ENCODE measurements at regions not wholly inside any gene's neighbourhood (a gene's known extent, or its start where the extent isn't known, plus 50 kb on each side); places are given as distances from the start of the nearest gene placed in this dataset.

DNA sequence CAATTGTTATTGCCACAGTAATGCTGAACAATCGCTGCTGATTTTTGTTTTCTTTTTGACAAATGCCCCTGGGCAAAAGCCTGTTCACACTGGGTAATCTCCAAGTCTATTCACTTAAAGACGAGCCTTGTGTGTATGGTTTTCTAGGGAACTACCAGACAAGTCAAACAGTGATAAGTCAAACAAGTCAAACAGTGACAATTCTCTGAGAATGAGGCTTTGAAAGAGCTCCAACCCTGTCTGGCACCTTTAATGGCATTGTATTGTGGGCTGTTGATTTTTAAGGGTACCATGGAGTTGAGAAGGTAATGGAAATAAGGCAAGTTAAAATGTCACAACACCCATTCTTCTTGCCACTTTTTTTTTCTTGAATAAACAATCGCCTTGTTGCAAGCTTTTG is 59.4 kb upstream of the TMC3 start:
- no peak for DNase-seq (ENCODE audit: low read depth)

DNA sequence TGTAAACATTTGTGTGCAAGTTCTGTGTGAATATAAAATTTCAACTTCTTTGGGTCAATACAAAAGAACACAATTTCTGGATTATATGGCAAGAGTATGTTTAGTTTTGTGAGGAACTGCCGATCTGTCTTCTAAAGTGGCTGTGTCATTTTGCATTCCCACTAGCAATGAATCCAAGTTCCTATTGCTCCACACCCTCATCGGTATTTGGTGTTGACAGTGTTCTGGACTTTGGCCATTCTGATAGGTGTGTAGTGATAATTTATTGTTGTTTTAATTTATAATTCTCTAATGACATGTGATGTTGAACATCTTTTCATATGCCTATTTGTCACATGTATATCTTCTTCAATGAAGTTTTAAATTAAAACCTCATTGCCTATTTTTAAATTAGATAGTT is 58.2 kb upstream of the TMC3 start:
- DNase-seq (ENCODE audit: low read depth): no peak

DNA sequence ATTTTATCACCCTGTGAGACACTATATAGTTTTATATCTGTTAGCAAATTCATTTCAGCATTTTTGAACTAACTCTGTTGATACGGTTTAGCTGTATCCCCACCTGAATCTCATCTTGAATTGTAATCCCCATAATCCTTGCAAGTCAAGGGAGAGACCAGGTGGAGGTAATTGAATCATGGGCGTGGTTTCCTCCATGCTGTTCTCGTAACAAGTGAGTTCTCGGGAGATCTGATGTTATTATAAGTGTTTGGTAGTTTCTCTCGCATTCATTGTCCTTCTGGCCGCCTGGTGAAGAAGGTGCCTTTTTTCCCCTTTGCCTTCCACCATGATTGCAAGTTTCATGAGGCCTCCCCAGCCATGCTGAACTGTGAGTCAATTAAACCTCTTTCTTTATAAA is 53.2 kb upstream of the TMC3 start:
- no peak for DNase-seq (ENCODE audit: low read depth)

DNA sequence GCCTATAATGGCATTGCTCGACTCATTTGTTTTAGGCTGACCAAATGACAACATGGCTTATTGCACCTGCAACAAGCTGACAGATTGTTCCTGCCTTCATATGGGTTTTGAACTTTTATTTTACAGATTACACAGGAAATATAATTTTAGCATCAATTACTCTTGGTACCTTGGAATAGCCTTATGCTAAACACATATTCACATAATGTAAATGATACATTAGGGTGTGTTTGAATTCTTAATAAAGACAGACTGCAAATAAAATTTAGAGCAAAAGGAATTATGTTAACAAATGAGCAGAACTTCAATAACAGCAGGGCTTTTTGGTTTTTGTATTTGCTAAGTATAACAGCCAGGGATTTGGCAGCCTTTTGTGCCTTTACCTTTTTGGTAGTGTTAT is 51.9 kb upstream of the TMC3 start:
- no peak for DNase-seq (ENCODE audit: low read depth)
